ENCODE measurements at regions not wholly inside any gene's neighbourhood (a gene's known extent, or its start where the extent isn't known, plus 50 kb on each side); places are given as distances from the start of the nearest gene placed in this dataset.
"Not testable (repeated sequence)": the region's sequence is repeated elsewhere in the genome, so short reads cannot be mapped to it uniquely, and the experiment has no call there.

DNA sequence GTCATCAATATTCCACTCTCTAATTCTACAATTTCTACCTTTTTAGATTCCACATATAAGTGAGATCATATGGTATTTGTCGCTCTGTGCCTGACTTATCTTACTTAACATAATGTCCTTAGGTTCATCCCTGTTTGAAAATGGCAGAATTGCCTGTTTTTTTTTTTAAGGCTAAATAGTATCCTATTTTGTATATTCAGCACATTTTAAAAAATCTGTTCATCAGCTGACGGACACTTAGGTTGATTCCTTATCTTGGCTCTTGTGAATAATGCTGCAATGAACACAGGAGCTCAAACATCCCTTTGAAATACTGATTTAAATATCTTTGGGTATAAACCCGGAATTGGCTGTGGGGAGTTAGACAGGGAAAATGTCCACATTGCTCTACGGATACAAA lies 326.7 kb upstream of the THBS1 start:
- no peak for DNase-seq (ENCODE audit: low read depth)
- in situ Hi-C loops (cut with HindIII; ENCODE audit: low pct_unique_long_range_greater_than_20kb, low sequenced_read_pairs) = no loop called here

DNA sequence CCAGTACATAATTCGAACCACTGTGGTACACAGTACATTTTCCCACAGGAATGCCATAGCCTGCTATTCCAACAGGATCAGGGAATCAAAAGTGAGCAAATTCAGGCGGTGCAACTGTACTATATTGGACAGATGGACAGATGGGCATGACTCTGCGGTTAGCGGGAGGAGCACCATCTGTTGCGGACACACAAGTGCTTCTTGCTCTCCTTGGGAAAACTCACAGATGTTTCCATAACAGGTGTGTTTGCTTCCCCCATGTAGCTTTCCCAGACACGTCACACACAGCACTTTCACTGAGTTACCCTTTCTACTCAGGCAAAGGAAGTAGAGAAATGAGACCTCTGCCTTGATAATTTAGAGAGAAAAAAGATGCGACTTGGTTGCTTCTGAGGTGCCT lies 325.1 kb upstream of the THBS1 start:
- in situ Hi-C loops (cut with HindIII; ENCODE audit: low pct_unique_long_range_greater_than_20kb, low sequenced_read_pairs) = no loop called here
- DNase-seq (ENCODE audit: low read depth) = no peak

DNA sequence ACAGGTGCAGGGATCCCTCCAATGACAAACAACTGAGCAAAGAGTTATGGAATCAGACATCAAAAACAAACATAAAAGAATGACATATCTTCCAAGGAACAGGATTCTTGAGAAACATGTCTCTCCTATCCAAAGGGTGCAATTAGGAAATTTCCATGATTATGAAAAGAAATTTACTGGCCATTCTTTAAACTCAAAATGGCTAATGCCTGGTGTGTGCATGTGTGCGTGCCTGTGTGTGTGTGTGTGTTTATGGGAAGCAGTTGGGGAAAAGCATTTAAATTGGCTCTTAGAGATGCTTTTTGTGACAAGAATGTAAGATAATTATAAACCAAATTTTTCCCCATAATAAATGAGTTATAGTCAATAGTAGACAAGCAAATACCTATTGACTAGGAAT lies 320.5 kb upstream of the THBS1 start:
- DNase-seq (ENCODE audit: low read depth) = no peak
- in situ Hi-C loops (cut with HindIII; ENCODE audit: low pct_unique_long_range_greater_than_20kb, low sequenced_read_pairs) = no loop called here

DNA sequence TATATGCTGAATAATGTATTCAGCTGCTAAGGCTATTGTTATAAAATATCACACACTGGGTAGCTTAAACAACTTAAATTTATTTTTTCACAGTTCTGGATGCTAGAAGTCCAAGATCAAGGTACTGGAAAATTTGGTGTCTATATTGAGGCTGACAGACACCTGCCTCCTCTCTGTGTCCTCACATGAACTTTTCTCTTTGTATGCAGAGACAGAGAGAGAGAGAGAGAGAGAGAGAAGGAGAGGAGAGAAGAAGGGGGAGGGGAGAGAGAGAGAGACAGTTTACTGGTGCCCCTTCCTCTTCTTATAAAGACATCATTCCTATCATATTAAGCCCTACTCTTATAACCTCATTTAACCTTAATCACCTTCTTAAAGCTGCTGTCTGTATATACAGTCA lies 320.1 kb upstream of the THBS1 start:
- in situ Hi-C loops (cut with HindIII; ENCODE audit: low pct_unique_long_range_greater_than_20kb, low sequenced_read_pairs) = no loop called here

GRCh38 chr15:39261397-39262183 lies 319.3 kb upstream of the THBS1 start:
- in situ Hi-C loops (cut with HindIII; ENCODE audit: low pct_unique_long_range_greater_than_20kb, low sequenced_read_pairs) = not testable (repeated sequence)

More for the DNA sequence above, 320.1 kb upstream of the THBS1 start:
- no peak for DNase-seq (ENCODE audit: low read depth)

DNA sequence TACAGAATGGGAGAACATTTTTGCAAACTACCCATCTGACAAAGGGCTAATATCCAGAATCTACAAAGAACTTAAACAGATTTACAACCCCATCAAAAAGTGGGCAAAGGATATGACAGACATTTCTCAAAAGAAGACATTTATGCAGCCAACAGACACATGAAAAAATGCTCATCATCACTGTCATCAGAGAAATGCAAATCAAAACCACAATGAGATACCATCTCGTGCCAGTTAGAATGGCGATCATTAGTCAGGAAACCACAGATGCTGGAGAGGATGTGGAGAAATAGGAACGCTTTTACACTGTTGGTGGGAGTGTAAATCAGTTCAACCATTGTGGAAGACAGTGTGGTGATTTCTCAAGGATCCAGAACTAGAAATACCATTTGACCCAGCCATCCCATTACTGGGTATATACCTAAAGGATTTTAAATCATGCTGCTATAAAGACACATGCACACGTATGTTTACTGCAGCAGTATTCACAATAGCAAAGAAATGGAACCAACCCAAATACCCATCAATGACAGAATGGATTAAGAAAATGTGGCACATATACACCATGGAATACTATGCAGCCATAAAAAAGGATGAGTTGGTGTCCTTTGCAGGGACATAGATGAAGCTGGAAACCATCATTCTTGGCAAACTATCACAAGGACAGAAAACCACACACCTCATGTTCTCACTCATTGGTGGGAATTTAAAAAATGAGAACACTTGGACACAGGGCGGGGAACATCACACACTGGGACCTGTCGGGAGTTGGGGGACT lies 317.7 kb upstream of the THBS1 start:
- DNase-seq (ENCODE audit: low read depth); in situ Hi-C loops (cut with HindIII; ENCODE audit: low pct_unique_long_range_greater_than_20kb, low sequenced_read_pairs): not testable (repeated sequence)

More at GRCh38 chr15:39261397-39262183, 319.3 kb upstream of the THBS1 start:
- not testable (repeated sequence) for DNase-seq (ENCODE audit: low read depth)

- DNase-seq (ENCODE audit: low read depth) = no peak
- in situ Hi-C loops (cut with HindIII; ENCODE audit: low pct_unique_long_range_greater_than_20kb, low sequenced_read_pairs) = no loop called here
These were observed 315.6 kb upstream of the THBS1 start for GRCh38 chr15:39265261-39265660.

GRCh38 chr15:39266890-39267289 lies 314.0 kb upstream of the THBS1 start:
- in situ Hi-C loops (cut with HindIII; ENCODE audit: low pct_unique_long_range_greater_than_20kb, low sequenced_read_pairs) = no loop called here
- no peak for DNase-seq (ENCODE audit: low read depth)

DNA sequence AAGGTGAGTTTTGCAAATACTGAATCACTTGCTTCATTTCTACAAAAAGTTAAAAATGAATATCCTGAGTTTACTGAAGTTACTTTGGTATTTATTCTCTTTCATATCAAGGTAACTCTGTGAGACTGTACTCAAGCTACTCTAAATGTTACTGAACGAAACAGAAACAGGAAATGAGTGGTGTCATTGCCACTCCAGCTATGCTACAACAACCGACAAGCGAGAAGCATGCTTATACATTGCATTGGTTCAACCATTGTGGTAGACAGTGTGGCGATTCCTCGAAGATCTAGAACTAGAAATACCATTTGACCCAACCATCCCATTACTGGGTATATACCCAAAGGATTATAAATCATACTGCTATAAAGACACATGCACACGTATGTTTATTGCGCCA lies 313.2 kb upstream of the THBS1 start:
- no peak for DNase-seq (ENCODE audit: low read depth)
- in situ Hi-C loops (cut with HindIII; ENCODE audit: low pct_unique_long_range_greater_than_20kb, low sequenced_read_pairs) = no loop called here

DNA sequence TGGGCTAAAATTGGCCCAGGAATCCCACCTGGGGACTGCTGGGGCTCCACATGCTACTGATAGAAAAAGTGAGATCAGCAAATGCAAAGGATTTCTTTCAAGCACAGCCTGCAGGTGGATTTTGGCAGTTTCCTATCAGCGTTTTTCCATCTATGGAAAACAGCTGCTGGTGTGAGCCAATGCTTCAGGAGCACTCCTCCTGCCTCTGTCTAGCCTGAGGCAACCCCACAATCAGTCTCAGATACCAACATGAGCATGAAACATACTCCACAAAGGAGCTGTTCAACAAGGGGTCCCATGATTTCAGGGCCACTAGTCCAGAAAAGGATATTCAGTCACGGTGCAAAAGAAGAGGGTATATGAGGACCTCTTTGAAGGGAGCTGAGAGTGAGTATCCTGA lies 311.5 kb upstream of the THBS1 start:
- DNase-seq (ENCODE audit: low read depth) = no peak

DNA sequence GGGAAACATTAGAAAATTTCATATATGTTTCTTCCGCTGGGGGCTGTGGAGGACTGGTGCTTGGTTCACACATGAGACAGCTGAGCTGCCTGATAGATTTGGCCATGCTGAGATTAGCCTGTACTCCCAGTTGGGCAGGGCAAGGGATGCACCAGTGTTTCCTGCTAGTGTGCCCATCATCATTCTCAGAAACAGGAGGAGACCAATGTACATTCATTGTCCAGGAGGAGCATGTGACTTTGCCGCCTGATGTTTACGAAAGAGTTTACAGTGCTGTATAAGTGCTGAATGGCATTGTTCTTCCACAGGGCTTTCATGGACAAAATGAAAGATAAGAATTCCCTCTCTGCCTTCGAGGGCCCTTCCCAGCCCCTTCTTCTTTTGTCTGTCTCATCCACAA lies 311.1 kb upstream of the THBS1 start:
- DNase-seq (ENCODE audit: low read depth) = no peak
- in situ Hi-C loops (cut with HindIII; ENCODE audit: low pct_unique_long_range_greater_than_20kb, low sequenced_read_pairs) = no loop called here

More for the DNA sequence above, 311.5 kb upstream of the THBS1 start:
- in situ Hi-C loops (cut with HindIII; ENCODE audit: low pct_unique_long_range_greater_than_20kb, low sequenced_read_pairs) = no loop called here

DNA sequence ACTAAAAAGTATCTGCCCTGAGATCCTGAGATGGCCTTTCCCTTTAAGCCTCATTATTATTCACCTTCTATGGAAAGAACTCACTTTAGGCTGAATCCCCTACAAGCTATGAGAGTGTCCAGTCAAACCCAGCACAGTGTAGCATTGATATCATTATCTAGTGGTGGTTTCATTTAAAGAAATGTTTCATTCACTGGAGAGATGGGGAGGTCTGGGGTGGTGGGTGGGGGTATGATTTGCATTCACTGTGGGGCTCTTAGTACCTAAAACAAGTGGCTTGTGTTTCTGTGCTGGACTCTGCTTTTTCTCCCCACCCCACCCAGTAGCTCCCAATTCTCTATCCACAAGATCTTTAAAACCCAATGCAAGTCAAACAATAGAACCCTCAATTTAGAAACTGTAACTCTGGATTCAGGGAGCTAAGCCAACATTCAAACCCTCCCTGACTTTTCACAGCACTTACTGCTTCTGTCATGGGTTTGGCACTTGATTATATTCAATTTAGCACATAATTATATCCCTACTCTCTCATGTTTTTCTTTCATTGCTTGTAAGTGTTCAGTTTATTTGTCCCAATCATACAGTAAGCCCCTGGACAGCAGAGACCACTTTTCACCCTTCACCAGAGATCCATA lies 310.5 kb upstream of the THBS1 start:
- no peak for DNase-seq (ENCODE audit: low read depth)
- in situ Hi-C loops (cut with HindIII; ENCODE audit: low pct_unique_long_range_greater_than_20kb, low sequenced_read_pairs) = no loop called here

DNA sequence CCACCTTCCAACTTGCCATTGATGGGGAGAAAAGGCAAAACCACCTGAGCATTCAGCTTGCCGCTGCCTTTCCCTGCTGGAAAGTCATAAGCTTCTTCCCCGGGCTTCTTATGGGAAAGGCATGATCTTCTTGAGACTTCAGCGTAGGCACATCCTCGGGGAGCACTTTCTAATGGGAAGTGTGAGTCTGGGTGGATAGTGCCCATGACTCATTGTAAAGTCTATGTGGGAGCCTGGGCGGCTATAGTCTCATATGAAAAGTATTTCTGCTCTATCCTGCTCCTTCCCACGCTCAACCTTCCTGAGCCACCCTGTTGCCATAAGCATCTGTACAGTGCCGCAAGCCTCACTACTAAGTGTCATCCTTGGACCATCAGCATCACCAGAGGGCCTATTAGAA lies 309.9 kb upstream of the THBS1 start:
- in situ Hi-C loops (cut with HindIII; ENCODE audit: low pct_unique_long_range_greater_than_20kb, low sequenced_read_pairs) = no loop called here
- DNase-seq (ENCODE audit: low read depth) = no peak

DNA sequence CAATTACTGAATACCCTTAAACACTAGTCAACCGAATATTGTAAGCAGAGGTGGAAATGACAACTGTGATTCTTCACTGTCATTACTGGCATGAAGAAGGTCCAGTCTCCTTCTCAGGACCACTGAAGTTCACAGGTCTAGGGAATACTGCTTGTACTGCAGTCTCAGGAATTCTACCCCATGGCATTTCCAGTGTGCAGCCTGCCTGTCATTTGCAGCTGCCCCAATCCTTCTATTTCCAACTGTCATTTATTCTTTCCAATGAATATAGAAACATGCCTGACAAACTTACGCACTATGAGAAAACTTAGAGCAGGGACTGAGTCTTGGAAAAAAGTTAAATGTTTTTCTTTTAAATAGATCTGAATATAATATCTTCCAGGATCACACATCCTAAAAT lies 308.0 kb upstream of the THBS1 start:
- DNase-seq (ENCODE audit: low read depth) = no peak
- in situ Hi-C loops (cut with HindIII; ENCODE audit: low pct_unique_long_range_greater_than_20kb, low sequenced_read_pairs) = no loop called here

DNA sequence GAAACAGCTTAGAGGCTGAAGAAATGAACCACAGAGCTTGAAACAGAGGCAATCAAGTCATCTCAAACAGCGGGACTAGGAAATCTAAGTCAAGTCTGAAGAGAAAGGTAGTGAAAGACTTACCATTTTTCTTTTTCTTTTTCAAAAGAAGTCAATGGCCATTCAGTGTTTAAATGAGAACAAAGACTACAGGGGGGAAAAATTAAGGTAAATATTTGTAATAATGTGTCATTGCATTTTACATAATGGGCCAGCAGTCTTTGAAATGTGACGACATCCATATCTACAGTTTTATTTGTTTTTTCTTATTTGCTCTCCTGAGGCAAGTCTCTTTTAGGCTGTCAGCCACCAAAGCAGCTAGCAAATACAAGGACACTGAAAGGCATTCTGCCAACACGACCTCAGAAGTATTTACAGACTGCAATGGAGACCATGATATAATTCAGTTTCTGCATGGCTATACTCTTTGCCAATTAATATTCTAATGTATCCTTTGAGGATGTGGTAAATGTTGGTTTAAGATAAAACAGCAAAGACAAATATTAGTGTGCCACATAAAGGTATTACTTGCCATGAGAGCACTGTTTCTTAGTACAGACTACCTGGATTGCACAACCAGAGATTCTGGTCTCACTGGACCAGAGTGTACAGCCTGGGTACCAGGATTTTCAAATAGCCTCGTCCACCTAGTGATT lies 307.0 kb upstream of the THBS1 start:
- no peak for DNase-seq (ENCODE audit: low read depth)

DNA sequence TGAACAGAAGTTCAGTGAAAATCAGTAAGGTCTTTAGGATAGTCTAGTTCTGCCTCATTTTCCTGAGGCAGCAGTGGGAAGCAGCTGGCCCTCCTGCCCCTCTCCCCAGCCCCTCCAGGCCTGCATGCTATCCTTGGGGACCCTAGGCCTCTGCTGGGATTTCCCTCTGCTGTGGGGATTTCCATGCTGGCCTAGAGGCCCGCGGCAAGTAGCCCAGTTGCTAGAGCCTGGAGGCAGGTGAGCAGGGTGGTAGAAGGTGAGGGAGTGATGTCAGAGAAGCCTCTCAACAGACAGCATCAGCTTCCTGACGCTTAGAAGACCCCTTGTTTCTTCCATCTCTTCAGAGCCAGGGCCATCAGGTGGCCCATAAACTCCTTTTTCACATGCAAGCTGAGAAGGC lies 305.8 kb upstream of the THBS1 start:
- in situ Hi-C loops (cut with HindIII; ENCODE audit: low pct_unique_long_range_greater_than_20kb, low sequenced_read_pairs) = no loop called here
- no peak for DNase-seq (ENCODE audit: low read depth)

More for the DNA sequence above, 307.0 kb upstream of the THBS1 start:
- in situ Hi-C loops (cut with HindIII; ENCODE audit: low pct_unique_long_range_greater_than_20kb, low sequenced_read_pairs) = no loop called here

GRCh38 chr15:39279311-39279710 lies 301.6 kb upstream of the THBS1 start:
- no peak for DNase-seq (ENCODE audit: low read depth)
- in situ Hi-C loops (cut with HindIII; ENCODE audit: low pct_unique_long_range_greater_than_20kb, low sequenced_read_pairs) = no loop called here

GRCh38 chr15:39281094-39281493 lies 299.8 kb upstream of the THBS1 start:
- in situ Hi-C loops (cut with HindIII; ENCODE audit: low pct_unique_long_range_greater_than_20kb, low sequenced_read_pairs) = no loop called here
- DNase-seq (ENCODE audit: low read depth) = no peak
